ENCODE measurements at regions not wholly inside any gene's neighbourhood (a gene's known extent, or its start where the extent isn't known, plus 50 kb on each side); places are given as distances from the start of the nearest gene placed in this dataset.

DNA sequence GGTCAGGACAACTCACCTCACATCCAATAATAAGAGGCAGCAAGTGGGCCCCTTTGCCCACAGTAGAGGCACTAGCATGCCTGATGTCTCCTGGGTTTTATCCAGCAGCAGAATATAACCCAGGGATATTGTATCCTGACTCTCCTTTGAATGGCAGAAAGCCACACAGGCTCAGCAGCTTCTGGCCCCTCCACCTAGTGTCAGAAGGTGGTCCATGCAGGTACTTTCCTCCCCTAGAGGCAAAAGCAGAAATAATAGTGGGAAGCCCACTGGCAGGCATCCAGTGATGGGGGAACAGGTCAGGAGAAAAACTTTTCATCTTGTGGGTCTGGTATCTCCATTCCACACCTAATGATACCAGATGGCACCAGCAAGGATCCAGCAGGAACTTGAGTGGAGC, 75.5 kb upstream of the IRS4 start:
- DNase-seq: no peak

DNA sequence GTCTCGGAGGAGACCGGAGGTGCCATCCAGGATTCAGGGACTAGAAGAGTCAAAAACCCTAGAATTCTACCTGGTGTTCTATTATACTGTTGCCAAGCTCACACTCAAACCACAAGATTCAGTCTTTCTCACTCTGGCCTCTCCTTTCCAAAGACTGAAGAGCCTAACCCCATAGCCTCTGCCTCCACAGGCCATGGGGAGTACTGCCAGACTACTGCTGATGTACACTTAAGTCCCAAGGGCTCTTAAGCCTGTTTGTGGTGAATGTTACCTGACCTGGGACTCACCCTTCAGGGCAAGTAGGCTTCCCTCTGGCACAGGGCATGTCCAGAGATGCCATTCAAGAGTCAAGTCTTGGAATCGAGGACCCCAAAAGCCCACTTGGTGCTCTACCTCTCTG, 58.9 kb upstream of the IRS4 start:
- no peak for DNase-seq
